RWPE2 (cell line): ENCODE measurements at regions not wholly inside any gene's neighbourhood (a gene's known extent, or its start where the extent isn't known, plus 50 kb on each side); places are given as distances from the start of the nearest gene placed in this dataset.

Source experiments
- ATAC-seq: fragments of 200-7000 bp; cut with Tn5 transposase; 3 replicates; pipeline ENCODE4 v1.9.1; 2021; ENCODE audit warnings: low read depth
- DNase-seq: peaks from one replicate; pipeline ENCODE4 v3.0.0-alpha.2; 2020; ENCODE audit warnings: low spot score
- H3K27ac ChIP-seq: fragments of 450-650 bp; 2 replicates; pipeline ENCODE4 v1.5.1; 2017; ENCODE audit warnings: mild to moderate bottlenecking; ENCODE audit not compliant: poor library complexity, severe bottlenecking
- H3K27me3 ChIP-seq: fragments of 250-450 bp; sonication (Bioruptor Pico); 2 replicates; pipeline ENCODE4 v1.5.1; 2021; ENCODE audit warnings: mild to moderate bottlenecking, moderate library complexity; ENCODE audit not compliant: insufficient read depth, poor library complexity, severe bottlenecking
- H3K36me3 ChIP-seq: fragments of 250-450 bp; sonication (Bioruptor Pico); 2 replicates; pipeline ENCODE4 v1.5.1; 2020; ENCODE audit warnings: low read depth, mild to moderate bottlenecking, moderate library complexity
- H3K4me1 ChIP-seq: fragments of 250-450 bp; sonication (Bioruptor Pico); 2 replicates; pipeline ENCODE4 v1.5.1; 2021; ENCODE audit warnings: mild to moderate bottlenecking, moderate library complexity; ENCODE audit not compliant: insufficient read depth, poor library complexity, severe bottlenecking
- H3K4me3 ChIP-seq: fragments of 250-450 bp; sonication (Bioruptor Pico); 2 replicates; pipeline ENCODE4 v1.5.1; 2021; ENCODE audit warnings: mild to moderate bottlenecking, moderate library complexity; ENCODE audit not compliant: severe bottlenecking
- H3K9me3 ChIP-seq: fragments of 250-450 bp; sonication (Bioruptor Pico); 2 replicates; pipeline ENCODE4 v1.5.1; 2021; ENCODE audit warnings: mild to moderate bottlenecking, moderate library complexity; ENCODE audit not compliant: severe bottlenecking
- TF ChIP-seq, protein P1 (sequence below): fragments of 450-650 bp; IDR thresholded peaks from one replicate; pipeline ENCODE4 v1.5.1; 2017; ENCODE audit warnings: mild to moderate bottlenecking, moderate library complexity; ENCODE audit not compliant: poor library complexity, severe bottlenecking

DNA sequence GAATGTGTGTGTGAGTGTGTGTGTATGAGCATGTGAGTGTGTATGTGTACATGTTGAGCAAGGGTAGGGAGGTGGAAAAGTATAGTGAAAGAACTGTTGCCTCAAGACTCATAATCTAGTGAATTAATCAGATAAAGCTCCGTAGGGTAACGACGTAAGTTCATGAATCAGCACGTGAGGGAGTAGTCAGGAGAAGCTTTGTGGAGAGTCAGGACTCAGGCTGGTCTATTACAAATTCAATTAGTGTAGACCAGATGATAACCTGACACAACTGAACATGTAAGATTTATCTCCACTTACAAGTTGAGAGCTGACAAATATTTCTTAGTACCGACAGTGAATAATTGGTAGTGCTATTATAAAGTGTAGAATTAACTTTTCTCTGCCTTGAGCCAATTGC, 194.5 kb downstream of the RAD51AP2 start:
- TF ChIP-seq, protein P1, sequence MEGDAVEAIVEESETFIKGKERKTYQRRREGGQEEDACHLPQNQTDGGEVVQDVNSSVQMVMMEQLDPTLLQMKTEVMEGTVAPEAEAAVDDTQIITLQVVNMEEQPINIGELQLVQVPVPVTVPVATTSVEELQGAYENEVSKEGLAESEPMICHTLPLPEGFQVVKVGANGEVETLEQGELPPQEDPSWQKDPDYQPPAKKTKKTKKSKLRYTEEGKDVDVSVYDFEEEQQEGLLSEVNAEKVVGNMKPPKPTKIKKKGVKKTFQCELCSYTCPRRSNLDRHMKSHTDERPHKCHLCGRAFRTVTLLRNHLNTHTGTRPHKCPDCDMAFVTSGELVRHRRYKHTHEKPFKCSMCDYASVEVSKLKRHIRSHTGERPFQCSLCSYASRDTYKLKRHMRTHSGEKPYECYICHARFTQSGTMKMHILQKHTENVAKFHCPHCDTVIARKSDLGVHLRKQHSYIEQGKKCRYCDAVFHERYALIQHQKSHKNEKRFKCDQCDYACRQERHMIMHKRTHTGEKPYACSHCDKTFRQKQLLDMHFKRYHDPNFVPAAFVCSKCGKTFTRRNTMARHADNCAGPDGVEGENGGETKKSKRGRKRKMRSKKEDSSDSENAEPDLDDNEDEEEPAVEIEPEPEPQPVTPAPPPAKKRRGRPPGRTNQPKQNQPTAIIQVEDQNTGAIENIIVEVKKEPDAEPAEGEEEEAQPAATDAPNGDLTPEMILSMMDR = no peak
- H3K4me1 ChIP-seq = no peaks in the 10 kb centered on the region
- no peaks in the 10 kb centered on the region for H3K27me3 ChIP-seq
- H3K27ac ChIP-seq = no peak overlapping the region
- no peaks in the 10 kb centered on the region for H3K9me3 ChIP-seq
- no peak overlapping the region for H3K4me3 ChIP-seq
- H3K36me3 ChIP-seq = no peaks in the 10 kb centered on the region
- no peak for ATAC-seq
- DNase-seq = no peak

DNA sequence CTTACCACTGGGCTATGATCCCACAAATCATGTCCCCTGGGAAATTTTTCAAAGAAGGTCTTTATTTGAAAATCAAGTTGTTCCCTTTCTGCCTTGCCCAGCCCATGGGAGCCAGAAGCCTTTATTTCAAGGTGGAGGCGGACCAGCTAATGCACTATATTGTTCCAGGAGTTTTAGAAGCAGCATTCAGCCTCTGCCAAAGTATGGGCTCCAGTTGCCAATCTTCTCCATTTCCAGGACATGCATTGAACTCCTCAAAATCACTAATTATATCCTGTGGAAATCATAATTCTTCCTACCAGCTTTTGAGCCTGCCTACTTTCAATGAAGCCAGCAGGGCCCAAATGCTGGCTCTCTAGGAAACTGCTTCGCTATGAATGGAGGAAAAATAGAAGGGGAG, 195.8 kb downstream of the RAD51AP2 start:
- Histone ChIP-seq H3K4me3 (no peak overlapping the region), H3K4me1 (no peaks in the 10 kb centered on the region), H3K27me3 (no peaks in the 10 kb centered on the region), H3K36me3 (no peaks in the 10 kb centered on the region), H3K9me3 (no peaks in the 10 kb centered on the region), H3K27ac (no peak overlapping the region)
- TF ChIP-seq, protein P1 = no peak
- ATAC-seq = no peak
- DNase-seq = no peak

DNA sequence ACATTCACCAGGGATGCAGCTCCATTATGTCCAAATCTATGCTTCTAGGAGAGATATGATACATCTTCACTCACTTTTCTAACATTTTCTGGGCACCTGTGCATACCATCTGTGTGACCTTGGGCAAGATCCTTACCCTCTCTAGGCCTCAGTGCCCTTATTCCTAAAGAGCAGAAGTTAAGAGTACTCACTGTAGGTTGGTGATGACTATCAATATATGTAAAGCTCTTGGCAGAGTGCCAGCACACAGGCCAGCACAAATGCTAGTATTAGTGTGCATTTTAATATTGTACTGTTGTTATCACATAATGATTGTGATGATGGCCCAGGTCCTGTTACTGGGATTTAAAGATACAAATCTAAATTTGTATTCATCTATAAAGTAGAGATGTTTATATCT, 199.2 kb downstream of the RAD51AP2 start:
- TF ChIP-seq, protein P1 = no peak
- no peaks in the 10 kb centered on the region for H3K36me3 ChIP-seq
- no peak for ATAC-seq
- no peaks in the 10 kb centered on the region for H3K4me1 ChIP-seq
- DNase-seq = no peak
- no peaks in the 10 kb centered on the region for H3K27me3 ChIP-seq
- no peak overlapping the region for H3K4me3 ChIP-seq
- H3K9me3 ChIP-seq = no peaks in the 10 kb centered on the region
- H3K27ac ChIP-seq = no peak overlapping the region

DNA sequence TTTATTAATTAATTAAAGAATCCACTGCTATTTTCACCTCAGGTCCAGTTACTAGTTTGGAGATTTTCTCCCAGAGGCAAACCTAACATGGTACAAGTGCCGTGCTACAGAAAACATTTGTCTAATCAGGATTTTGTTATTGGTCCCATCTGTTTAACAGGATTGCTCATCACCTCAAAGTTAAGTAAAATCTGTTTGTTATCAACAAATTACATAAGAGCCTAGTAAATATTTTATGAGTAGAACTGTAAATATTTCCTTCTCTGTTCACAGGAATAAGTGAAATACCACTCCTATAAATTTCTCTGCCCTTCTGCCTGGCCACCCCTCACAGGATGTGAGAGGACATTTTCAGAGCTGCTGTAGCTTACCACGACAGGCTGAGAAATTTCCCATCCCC, 200.2 kb downstream of the RAD51AP2 start:
- no peak for DNase-seq
- H3K9me3 ChIP-seq = no peaks in the 10 kb centered on the region
- no peak overlapping the region for H3K4me3 ChIP-seq
- no peaks in the 10 kb centered on the region for H3K27me3 ChIP-seq
- H3K36me3 ChIP-seq = no peaks in the 10 kb centered on the region
- TF ChIP-seq, protein P1 = no peak
- H3K4me1 ChIP-seq = no peaks in the 10 kb centered on the region
- H3K27ac ChIP-seq = no peak overlapping the region
- no peak for ATAC-seq

DNA sequence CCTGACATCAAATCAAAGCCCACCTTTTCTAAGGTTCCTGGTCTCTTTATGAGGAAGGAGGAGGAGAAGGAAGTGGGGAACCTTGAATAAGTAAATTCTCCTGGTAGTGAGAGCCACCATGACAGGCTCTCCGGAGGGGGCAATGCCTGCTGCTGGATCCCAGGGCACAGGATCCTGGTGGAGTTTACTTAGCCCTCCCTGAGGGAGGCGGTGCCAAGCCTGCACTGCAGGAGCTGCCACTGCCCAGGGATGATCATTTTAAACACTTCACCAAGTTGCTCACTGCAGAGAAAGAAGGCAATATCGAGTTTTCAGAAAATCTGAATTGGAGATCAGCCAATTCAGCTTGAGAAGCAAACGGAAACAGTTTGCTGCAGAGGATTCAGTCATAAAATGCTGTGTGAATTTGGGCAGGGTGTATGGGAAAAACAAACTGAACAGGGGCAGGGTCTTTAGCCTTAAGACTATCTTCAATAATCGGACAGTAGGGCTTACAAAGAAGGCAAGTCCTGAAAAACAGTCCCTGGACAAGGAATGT, 200.7 kb downstream of the RAD51AP2 start:
- Histone ChIP-seq H3K27me3 (no peaks in the 10 kb centered on the region), H3K36me3 (no peaks in the 10 kb centered on the region), H3K4me1 (no peaks in the 10 kb centered on the region), H3K27ac (no peak overlapping the region), H3K4me3 (no peak overlapping the region), H3K9me3 (no peaks in the 10 kb centered on the region)
- TF ChIP-seq, protein P1 = no peak
- DNase-seq (no peak), ATAC-seq (no peak)
